ENCODE measurements at regions not wholly inside any gene's neighbourhood (a gene's known extent, or its start where the extent isn't known, plus 50 kb on each side); places are given as distances from the start of the nearest gene placed in this dataset.
"Not testable (repeated sequence)": the region's sequence is repeated elsewhere in the genome, so short reads cannot be mapped to it uniquely, and the experiment has no call there.

DNA sequence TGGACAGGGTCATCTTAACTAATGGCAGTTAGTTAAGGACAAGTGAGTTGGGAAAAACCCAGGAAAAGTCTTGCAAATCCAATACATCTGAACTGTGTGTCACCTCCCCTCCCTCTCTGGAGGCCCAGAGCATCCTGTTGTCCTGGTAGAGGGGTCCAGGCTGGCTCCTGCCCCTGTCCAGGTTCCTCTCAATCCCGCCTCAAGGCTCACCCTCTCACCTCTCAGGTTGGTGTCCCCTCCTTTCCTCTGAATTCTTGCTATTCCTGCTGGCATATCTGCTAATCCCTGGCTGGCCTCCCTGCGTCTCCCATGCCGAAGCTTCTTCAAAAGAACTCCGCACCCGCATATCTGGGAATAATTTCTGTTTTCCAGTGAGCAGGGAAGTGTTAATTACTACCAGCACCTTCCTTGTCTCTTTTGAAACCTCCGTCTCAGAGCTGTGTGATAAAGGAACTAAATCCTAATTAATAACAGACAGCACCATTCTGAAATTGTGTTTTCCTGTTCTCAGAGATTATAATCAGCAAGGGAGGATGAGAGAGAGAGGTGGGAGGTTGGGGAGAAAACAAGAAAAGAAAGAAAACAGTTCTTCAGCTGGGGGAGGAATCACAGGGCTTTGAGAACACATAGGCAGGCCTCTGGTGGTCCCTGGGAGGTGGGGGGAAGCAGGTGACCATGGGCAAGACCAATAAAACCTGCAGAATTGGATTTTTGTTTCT, 568.0 kb downstream of the PTPRU start:
- H3K36me3 ChIP-seq (replicated peaks; ENCODE audit: control insufficient read depth, insufficient read depth, low read length): no peaks in the 10 kb centered on the region
- DNase-seq: no peak
- H3K4me3 ChIP-seq (ENCODE audit: insufficient read depth, low read depth, low read length): no peak overlapping the region
- H3K27me3 ChIP-seq (ENCODE audit: control insufficient read depth, insufficient read depth, low read length): no peaks in the 10 kb centered on the region

DNA sequence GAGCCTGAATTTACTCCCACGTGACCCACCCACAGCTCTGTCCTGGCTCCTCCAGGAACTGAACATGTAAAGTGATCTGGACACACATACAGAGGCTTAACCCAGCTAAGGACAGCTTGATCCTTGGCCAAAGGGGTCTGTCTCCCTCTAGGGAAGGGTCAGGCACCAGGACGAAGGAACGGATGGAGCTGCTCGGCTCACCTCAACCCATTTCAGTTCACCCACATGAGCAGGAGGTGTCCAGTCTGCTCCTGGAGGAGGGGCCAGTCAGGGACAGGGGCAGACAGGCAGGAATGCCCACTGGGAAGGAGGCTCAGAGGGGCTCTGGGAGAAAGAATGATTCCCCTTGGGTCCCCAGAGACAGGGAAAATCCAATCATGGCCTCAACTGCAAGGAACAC, 567.2 kb downstream of the PTPRU start:
- DNase-seq: no peak
- H3K36me3 ChIP-seq (replicated peaks; ENCODE audit: control insufficient read depth, insufficient read depth, low read length): no peaks in the 10 kb centered on the region
- no peak overlapping the region for H3K4me3 ChIP-seq (ENCODE audit: insufficient read depth, low read depth, low read length)
- no peaks in the 10 kb centered on the region for H3K27me3 ChIP-seq (ENCODE audit: control insufficient read depth, insufficient read depth, low read length)

DNA sequence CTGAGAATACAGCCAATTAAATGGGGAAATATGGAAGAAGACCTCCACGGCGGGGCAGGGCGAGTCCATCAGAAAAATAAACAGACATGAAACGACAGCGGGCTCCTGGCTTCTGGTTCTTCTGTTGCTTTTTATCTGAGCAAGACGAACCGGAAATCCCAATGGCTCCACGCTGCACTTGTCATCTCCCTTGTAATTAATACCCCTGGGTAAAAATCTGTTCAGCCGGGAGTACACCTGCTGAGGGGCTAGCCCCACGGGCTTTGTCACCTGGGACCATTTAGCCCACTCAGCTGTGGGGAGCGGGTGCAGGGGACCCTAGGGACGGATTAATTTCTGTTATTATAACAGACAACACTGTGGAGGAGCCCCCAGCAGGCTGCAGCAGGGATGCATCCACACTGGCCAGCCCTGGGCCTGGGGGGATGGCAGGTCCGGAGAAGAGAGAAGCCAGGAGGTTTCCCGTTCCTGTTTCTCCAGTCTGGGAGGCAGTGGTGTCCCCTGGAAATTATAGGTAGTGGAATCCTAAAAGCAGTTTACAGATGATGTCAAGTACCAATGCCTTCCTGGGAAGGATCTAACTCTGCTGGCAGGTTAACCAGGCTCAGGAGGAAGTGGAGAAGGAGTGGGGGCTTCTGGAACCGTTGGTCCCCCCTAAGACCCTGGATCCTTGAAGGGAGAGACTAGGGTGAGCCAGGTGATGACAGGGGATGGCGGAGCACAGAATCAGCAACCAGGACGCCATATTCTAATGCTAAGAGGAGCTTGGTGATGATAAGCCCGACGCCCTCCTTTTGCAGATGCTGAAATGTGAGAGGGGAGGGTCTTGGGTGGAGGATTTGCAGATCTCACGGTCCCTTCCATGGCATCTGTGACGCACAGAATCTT, 566.1 kb downstream of the PTPRU start:
- H3K4me3 ChIP-seq (ENCODE audit: insufficient read depth, low read depth, low read length): no peak overlapping the region
- no peak for DNase-seq
- no peaks in the 10 kb centered on the region for H3K27me3 ChIP-seq (ENCODE audit: control insufficient read depth, insufficient read depth, low read length)
- H3K36me3 ChIP-seq (replicated peaks; ENCODE audit: control insufficient read depth, insufficient read depth, low read length): no peaks in the 10 kb centered on the region

DNA sequence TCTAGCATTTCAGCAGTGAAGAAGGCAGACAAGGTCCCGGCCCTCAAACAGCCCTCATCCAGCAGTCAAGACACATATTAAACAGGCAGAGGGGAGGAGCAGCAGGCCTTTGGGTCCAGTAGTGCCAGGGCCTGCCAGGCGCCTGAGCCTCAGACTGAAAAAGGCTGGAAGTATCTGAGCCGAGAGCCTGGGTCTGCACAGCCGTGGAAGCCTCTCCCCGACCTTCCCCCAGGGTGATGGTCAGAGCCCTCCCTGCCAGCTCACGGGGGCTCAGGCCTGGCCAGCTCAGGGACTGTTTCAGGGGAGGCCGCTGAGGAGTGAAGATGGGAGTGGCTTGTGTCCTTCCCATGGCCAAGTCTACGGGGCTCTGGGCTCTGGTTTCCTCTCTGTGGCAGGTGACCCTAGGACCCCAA, 565.2 kb downstream of the PTPRU start:
- H3K36me3 ChIP-seq (replicated peaks; ENCODE audit: control insufficient read depth, insufficient read depth, low read length): no peaks in the 10 kb centered on the region
- H3K4me3 ChIP-seq (ENCODE audit: insufficient read depth, low read depth, low read length): no peak overlapping the region
- H3K27me3 ChIP-seq (ENCODE audit: control insufficient read depth, insufficient read depth, low read length): no peaks in the 10 kb centered on the region
- DNase-seq: peak; percentile 33

DNA sequence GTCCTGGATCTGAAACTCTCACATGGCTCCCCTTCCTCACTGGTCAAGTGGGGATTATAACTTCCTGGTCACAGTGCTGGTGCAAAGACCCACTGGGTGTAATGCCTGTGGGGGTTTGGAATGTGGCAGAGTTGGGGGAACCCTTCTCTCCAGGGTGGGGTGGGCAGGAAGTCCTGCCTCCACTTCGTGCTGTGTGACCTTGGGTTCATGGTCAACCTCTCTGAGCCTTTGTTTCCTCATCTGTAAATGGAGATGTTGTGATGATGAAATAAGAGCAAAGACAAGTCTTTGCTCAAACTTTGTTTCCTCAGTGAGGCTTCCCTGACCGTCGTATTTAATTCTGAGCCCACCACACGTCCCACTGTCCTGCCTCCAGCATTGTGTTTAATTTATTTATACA, 564.7 kb downstream of the PTPRU start:
- no peak overlapping the region for H3K4me3 ChIP-seq (ENCODE audit: insufficient read depth, low read depth, low read length)
- no peaks in the 10 kb centered on the region for H3K27me3 ChIP-seq (ENCODE audit: control insufficient read depth, insufficient read depth, low read length)
- H3K36me3 ChIP-seq (replicated peaks; ENCODE audit: control insufficient read depth, insufficient read depth, low read length): no peaks in the 10 kb centered on the region
- no peak for DNase-seq

DNA sequence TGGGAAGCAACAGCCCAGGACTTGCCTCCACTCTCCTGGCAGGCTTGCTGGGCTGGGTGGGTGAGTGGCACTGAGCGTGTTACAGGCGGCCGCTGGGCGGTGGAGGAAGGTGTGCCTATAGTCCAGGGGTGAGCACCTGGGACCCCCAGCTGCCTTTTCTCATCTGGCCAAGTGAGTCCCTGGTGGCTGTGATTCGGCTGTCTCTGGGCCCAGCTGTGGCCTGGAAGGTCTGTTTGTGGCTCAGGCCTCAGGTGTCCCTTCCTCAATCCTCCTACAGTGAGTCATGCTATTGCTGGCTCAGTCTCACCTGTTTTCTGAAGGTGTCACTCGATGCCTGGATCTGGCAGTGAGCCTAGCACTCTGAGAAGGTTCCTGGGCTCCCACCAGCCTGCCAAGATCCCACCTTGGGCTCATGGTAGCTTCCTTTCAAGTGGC, 564.2 kb downstream of the PTPRU start:
- DNase-seq: no peak
- H3K27me3 ChIP-seq (ENCODE audit: control insufficient read depth, insufficient read depth, low read length): no peaks in the 10 kb centered on the region
- H3K36me3 ChIP-seq (replicated peaks; ENCODE audit: control insufficient read depth, insufficient read depth, low read length): no peaks in the 10 kb centered on the region
- H3K4me3 ChIP-seq (ENCODE audit: insufficient read depth, low read depth, low read length): no peak overlapping the region

DNA sequence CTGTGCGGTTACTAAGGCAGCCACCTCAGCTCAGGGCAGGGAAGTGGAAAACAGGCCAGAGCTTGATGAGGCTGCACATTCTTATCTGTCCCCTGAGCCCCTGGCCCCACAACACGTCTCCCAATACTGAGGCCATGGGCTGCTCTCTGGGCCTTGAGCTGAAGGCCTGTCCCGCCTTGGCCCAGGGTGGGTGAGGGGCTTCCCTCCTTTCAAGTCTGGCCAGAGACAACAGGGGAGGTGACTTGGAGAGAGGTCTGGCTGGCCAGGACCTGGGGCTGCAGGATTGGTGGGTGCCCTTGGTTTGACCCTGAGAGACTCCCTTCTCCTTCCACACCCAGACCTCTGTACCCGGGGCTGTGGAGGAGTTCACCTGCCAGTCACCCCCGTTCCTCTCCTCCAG, 563.8 kb downstream of the PTPRU start:
- Histone ChIP-seq H3K4me3 (ENCODE audit: insufficient read depth, low read depth, low read length) (no peak overlapping the region), H3K27me3 (ENCODE audit: control insufficient read depth, insufficient read depth, low read length) (no peaks in the 10 kb centered on the region), H3K36me3 (replicated peaks; ENCODE audit: control insufficient read depth, insufficient read depth, low read length) (no peaks in the 10 kb centered on the region)
- no peak for DNase-seq

DNA sequence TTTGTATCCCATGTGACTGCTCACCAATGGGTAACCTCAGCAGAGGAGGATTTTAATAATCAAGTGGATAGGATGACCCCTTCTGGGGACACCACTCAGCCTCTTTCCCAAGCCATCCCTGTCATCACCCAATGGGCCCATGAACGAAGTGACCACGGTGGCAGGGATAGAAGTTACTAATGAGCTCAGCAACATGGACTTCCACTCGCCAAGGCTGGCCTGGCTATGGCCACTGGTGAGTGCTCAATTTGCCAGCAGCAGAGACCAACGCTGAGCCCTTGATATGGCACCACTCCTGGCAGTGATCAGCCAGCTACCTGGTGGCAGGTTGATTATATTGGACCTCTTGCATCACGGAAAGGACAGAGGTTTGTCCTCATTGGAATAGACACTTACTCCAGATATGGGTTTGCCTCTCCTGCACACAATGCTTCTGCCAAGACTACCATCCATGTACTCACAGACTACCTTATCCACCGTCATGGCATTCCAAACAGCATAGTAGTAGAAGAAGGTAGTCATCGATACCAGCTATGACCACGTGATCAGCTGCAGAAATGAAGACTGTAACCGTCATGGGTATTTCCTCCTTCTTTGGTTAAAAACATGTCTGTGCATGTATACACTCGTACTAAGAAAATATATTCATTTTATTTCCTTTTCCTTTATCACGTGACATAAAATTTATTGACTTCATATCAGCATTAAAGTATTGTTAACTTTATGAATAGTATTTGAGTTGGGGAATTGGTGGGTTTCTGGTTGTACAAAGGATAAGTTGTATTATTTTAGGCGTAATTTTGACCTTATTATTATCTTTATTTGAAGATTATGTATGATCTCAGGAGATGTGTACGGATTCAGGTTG, 562.6 kb downstream of the PTPRU start:
- no peak for DNase-seq
- H3K4me3 ChIP-seq (ENCODE audit: insufficient read depth, low read depth, low read length): no peak overlapping the region
- no peaks in the 10 kb centered on the region for H3K36me3 ChIP-seq (replicated peaks; ENCODE audit: control insufficient read depth, insufficient read depth, low read length)
- H3K27me3 ChIP-seq (ENCODE audit: control insufficient read depth, insufficient read depth, low read length): no peaks in the 10 kb centered on the region

DNA sequence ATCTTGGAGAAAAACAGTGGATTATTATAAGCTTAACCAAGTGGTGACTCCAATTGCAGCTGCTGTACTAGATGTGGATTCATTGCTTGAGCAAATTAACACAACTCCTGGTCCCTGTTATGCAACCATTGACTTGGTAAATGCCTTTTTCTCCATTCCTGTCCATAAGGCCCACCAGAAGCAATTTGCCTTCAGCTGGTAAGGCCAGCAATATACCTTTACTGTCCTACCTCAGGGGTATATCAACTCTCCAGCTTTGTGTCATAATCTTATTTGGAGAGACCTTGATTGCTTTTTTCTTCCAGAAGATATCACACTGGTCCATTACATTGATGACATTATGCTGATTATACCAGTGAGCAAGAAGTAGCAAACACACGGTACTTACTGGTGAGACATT, 560.8 kb downstream of the PTPRU start:
- DNase-seq; H3K4me3 ChIP-seq (ENCODE audit: insufficient read depth, low read depth, low read length); H3K36me3 ChIP-seq (replicated peaks; ENCODE audit: control insufficient read depth, insufficient read depth, low read length); H3K27me3 ChIP-seq (ENCODE audit: control insufficient read depth, insufficient read depth, low read length): not testable (repeated sequence)

DNA sequence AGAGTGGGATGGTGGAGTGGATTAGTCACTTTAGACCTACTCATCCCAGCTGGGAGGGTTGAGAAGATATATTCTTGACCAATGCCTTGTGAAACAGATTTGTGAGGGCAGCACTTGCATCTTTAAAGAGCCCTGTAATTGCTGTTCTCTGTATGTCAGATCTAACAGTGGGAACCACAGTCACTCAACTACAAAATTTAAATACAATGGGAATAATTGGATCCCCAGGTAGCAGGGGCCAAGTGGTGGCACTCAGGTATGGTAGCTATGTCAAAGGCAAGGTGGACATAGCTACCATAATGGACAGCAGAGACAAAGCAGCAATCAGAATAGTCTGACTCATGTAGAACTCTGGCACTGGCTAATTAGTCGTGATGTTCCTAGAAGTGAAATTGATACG, 559.6 kb downstream of the PTPRU start:
- H3K27me3 ChIP-seq (ENCODE audit: control insufficient read depth, insufficient read depth, low read length); H3K36me3 ChIP-seq (replicated peaks; ENCODE audit: control insufficient read depth, insufficient read depth, low read length); H3K4me3 ChIP-seq (ENCODE audit: insufficient read depth, low read depth, low read length); DNase-seq: not testable (repeated sequence)

DNA sequence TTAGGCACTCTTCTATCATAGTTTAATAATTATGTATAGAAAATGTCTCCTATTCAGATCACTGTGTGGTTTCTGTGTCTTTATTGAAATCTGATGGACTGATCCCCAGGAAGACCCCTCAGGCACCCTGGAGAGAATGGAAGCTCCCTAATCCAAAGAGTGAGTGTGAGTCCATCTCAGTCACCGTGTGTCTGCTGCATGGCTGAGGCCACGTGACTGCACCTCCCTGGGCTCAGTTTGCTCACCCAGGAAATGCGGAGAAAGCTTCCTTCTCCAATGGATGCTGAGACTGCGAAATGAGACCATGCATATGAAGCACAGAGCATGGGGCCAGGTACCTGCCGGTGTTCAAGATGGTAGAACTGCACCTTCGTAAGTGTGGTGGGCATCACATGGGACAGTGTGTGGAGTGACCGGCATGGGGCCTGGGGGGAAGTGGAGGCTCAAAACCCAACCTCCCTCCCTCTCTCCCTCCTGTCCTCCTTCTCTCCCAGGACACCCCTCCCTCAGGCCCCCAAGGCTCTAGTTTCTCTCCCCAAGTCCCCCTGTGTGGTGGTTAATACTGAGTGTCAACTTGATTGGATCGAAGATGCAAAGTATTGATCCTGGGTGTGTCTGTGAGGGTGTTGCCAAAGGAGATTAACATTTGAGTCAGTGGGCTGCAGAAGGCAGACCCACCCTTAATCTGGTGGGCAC, 557.5 kb downstream of the PTPRU start:
- no peak overlapping the region for H3K4me3 ChIP-seq (ENCODE audit: insufficient read depth, low read depth, low read length)
- H3K27me3 ChIP-seq (ENCODE audit: control insufficient read depth, insufficient read depth, low read length): no peaks in the 10 kb centered on the region
- H3K36me3 ChIP-seq (replicated peaks; ENCODE audit: control insufficient read depth, insufficient read depth, low read length): no peaks in the 10 kb centered on the region
- no peak for DNase-seq

DNA sequence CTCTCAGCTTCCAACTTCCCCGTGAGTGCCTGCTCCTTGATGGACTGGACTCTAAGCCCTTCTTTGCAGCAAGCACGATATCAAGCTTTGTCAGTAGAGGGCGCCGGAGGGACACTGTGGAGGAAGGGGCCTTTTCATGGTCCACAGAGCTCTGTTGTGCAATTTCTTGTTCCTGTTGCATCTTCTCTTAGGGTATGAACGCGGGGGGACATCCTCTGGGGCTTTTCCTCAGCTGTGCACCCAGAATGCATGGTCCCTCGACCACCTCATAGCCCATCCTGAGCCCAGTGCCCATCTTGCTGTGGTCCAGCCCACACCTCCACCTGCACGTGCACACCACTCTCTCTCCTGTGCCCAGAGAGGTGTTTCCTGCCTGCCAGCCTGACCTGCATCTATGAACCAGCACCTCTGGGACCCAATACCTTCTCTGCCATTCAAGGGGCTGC, 556.8 kb downstream of the PTPRU start:
- H3K4me3 ChIP-seq (ENCODE audit: insufficient read depth, low read depth, low read length): no peak overlapping the region
- H3K27me3 ChIP-seq (ENCODE audit: control insufficient read depth, insufficient read depth, low read length): no peaks in the 10 kb centered on the region
- peak; percentile 74 for DNase-seq
- no peaks in the 10 kb centered on the region for H3K36me3 ChIP-seq (replicated peaks; ENCODE audit: control insufficient read depth, insufficient read depth, low read length)

DNA sequence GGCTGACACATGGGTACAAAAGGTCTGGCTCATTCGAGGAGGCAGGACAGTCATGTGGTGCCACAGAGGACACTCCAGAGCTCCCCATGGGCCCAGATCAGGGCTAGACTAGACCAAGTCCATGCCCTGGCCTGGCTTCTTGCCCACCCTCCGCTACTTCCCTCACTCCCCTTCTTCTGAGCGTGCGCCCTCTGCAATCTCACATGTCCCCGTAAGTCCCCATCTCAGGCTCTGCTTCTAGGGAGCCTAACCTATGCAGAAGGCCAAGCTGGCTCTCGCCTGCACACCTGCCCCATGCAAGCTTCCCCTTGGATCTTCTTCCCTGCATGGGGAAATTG, 553.6 kb downstream of the PTPRU start:
- no peak overlapping the region for H3K4me3 ChIP-seq (ENCODE audit: insufficient read depth, low read depth, low read length)

DNA sequence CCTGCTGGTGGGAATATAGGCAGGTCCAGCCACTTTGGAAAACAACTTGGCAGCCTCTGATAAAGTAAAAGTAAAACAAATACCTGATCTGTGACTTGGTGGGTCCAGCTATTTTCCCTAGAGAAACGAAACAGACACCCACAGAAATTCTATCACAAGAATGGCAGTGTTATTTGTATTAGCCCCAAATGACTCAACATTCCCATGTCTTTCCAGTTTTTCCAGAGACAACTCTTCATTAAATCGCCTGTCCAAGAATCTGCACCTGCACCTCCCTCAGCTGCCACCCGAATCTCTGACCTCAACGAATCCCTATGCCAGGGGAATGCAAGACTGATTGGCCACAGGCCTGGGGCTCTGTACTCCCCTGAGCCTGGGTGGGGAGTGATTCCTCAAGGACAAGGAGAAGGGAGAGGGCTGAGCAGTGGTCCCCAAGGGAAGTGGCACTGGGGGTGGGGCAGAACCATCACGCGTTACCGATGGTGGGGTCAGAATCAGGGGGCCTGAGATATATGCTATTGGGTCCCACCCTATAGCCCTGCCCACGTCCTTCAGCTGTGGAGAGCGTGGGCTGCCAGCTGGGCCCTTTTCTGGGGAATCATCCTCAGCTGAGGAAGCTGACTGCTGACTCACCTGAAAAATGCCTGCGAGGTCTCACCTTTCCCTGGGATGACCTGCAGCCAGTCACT, 553.0 kb downstream of the PTPRU start:
- no peaks in the 10 kb centered on the region for H3K27me3 ChIP-seq (ENCODE audit: control insufficient read depth, insufficient read depth, low read length)
- no peak for DNase-seq
- H3K4me3 ChIP-seq (ENCODE audit: insufficient read depth, low read depth, low read length): no peak overlapping the region
- no peaks in the 10 kb centered on the region for H3K36me3 ChIP-seq (replicated peaks; ENCODE audit: control insufficient read depth, insufficient read depth, low read length)

More for the DNA sequence above, 553.6 kb downstream of the PTPRU start:
- Histone ChIP-seq H3K36me3 (replicated peaks; ENCODE audit: control insufficient read depth, insufficient read depth, low read length) (no peaks in the 10 kb centered on the region), H3K27me3 (ENCODE audit: control insufficient read depth, insufficient read depth, low read length) (no peaks in the 10 kb centered on the region)
- DNase-seq: no peak

Measured in H7 (cell line).